Sigmoid colon (tissue), 6 donors: ENCODE measurements at regions not wholly inside any gene's neighbourhood (a gene's known extent, or its start where the extent isn't known, plus 50 kb on each side); places are given as distances from the start of the nearest gene placed in this dataset.
"Not testable (repeated sequence)": the region's sequence is repeated elsewhere in the genome, so short reads cannot be mapped to it uniquely, and the experiment has no call there.

Source experiments
- DNase-seq: peaks from one replicate; pipeline ENCODE4 v3.0.0-alpha.2; 2019
- H3K27ac ChIP-seq, 4 donors: fragments of 200-600 bp; sonication (generic); one replicate each; pipeline ENCODE4 v1.5.1; 2016 to 2019; ENCODE audit warnings: mild to moderate bottlenecking in 1 of 4
- H3K27me3 ChIP-seq, 3 donors: fragments of 200-600 bp; sonication (generic); one replicate each; pipeline ENCODE4 v1.5.1; 2019; ENCODE audit warnings: mild to moderate bottlenecking in 1 of 3
- H3K36me3 ChIP-seq, 4 donors: fragments of 200-600 bp; sonication (generic); one replicate each; pipeline ENCODE4 v1.5.1; 2016 to 2019
- H3K4me1 ChIP-seq, 4 donors: fragments of 200-600 bp; sonication (generic); one replicate each; pipeline ENCODE4 v1.5.1; 2017 to 2019
- H3K4me3 ChIP-seq, 4 donors: fragments of 200-600 bp; sonication (generic); one replicate each; pipeline ENCODE4 v1.5.1; 2017 to 2019; ENCODE audit warnings: mild to moderate bottlenecking in 2 of 4, moderate library complexity in 1 of 4
- H3K9me3 ChIP-seq, 4 donors: fragments of 200-600 bp in 3 of 4; sonication (generic) in 3 of 4; one replicate each; pipeline versions ENCODE4 v1.5.1 to v1.6.1; 2013 to 2019
- CTCF ChIP-seq, 4 experiments: fragments of 450-650 bp in 3 of 4; fragments of 200-600 bp in 1 of 4; IDR thresholded peaks; one replicate each; pipeline ENCODE4 v1.5.1; 2016 to 2019; ENCODE audit warnings: antibody characterized with exemption in 4 of 4, mild to moderate bottlenecking in 3 of 4, moderate library complexity in 2 of 4
- EP300 ChIP-seq, 4 donors: sonication (generic); formaldehyde crosslinking; IDR thresholded peaks; one replicate each; pipeline ENCODE4 v1.6.1; 2017; ENCODE audit warnings: antibody characterized with exemption in 4 of 4
- POLR2A ChIP-seq, 2 donors: fragments of 450-650 bp; IDR thresholded peaks; one replicate each; pipeline ENCODE4 v1.6.1; 2016; ENCODE audit warnings: antibody characterized with exemption in 2 of 2, mild to moderate bottlenecking in 2 of 2, moderate library complexity in 2 of 2
- POLR2AphosphoS5 ChIP-seq, 4 donors: sonication (generic); formaldehyde crosslinking; IDR thresholded peaks; one replicate each; pipeline ENCODE4 v1.6.1; 2017; ENCODE audit warnings: antibody characterized with exemption in 4 of 4
- WGBS, 2 donors: extraction: QIAGEN DNeasy Blood & Tissue Kit; methylation state at CpG; one replicate each; pipeline ENCODE4 v1.1.7; 2013; 5-methylcytosine and 5-hydroxymethylcytosine counted together
- intact Hi-C: fragments of 100-400 bp; cut with DNase I; formaldehyde crosslinking; loops from one replicate; pipeline ENCODE4 v1.15.1; 2023
- donor health status: healthy with polysubstance abuse.
- donor health status: healthy.

- no peaks in the 10 kb centered on the region for H3K36me3 ChIP-seq
- 74 to 78% methylated on average over 3 of the region's 3 CpGs for WGBS, 2 donors
- no peaks in the 10 kb centered on the region for H3K27me3 ChIP-seq
- H3K4me3 ChIP-seq, result no peak overlapping the region
- intact Hi-C loops, result no loop called here
- H3K9me3 ChIP-seq, result no peaks in the 10 kb centered on the region
- H3K4me1 ChIP-seq, result no peaks in the 10 kb centered on the region
- no peak for TF ChIP-seq CTCF (IDR thresholded peaks at IDR 0.05)
- TF ChIP-seq EP300 (IDR thresholded peaks at IDR 0.05), result no peak
- TF ChIP-seq POLR2A (IDR thresholded peaks at IDR 0.05), result no peak
- no peak for TF ChIP-seq POLR2AphosphoS5 (IDR thresholded peaks at IDR 0.05)
- no peak overlapping the region for H3K27ac ChIP-seq
- DNase-seq, result no peak
These were observed 112.7 kb upstream of the SLC24A2 start for GRCh38 chr9:19901586-19901985.

- WGBS, 2 donors, result 86 to 88% methylated on average over 1 of the region's 1 CpG
- no peaks in the 10 kb centered on the region for H3K27me3 ChIP-seq
- intact Hi-C loops, result no loop called here
- no peak overlapping the region for H3K4me3 ChIP-seq
- H3K9me3 ChIP-seq, result no peaks in the 10 kb centered on the region
- DNase-seq, result no peak
- no peaks in the 10 kb centered on the region for H3K36me3 ChIP-seq
- TF ChIP-seq EP300 (IDR thresholded peaks at IDR 0.05), result no peak
- no peak for TF ChIP-seq POLR2AphosphoS5 (IDR thresholded peaks at IDR 0.05)
- no peak for TF ChIP-seq CTCF (IDR thresholded peaks at IDR 0.05)
- no peak for TF ChIP-seq POLR2A (IDR thresholded peaks at IDR 0.05)
- H3K4me1 ChIP-seq, result peaks cover 0 to 10% (median 0%) of the 10 kb centered on the region in 4 donors
- H3K27ac ChIP-seq, result no peak overlapping the region
These were observed 107.3 kb upstream of the SLC24A2 start for GRCh38 chr9:19896161-19896560.

- 83 to 86% methylated on average over 9 of the region's 9 CpGs for WGBS, 2 donors
- H3K9me3 ChIP-seq, H3K27me3 ChIP-seq, DNase-seq, H3K36me3 ChIP-seq, intact Hi-C loops, H3K4me3 ChIP-seq, H3K27ac ChIP-seq: not testable (repeated sequence)
- peaks cover 0 to 10% (median 0%) of the 10 kb centered on the region in 4 donors for H3K4me1 ChIP-seq
These were observed 106.7 kb upstream of the SLC24A2 start for GRCh38 chr9:19895578-19895977.

- DNase-seq, result no peak
- Histone ChIP-seq H3K36me3 (no peaks in the 10 kb centered on the region), H3K9me3 (no peaks in the 10 kb centered on the region), H3K4me3 (no peak overlapping the region), H3K27me3 (no peaks in the 10 kb centered on the region), H3K27ac (no peak overlapping the region), H3K4me1 (peaks cover 0 to 10% (median 0%) of the 10 kb centered on the region in 4 donors)
- WGBS, 2 donors, result 48 to 57% methylated on average over 3 of the region's 3 CpGs
- TF ChIP-seq EP300 (IDR thresholded peaks at IDR 0.05) (no peak), POLR2AphosphoS5 (IDR thresholded peaks at IDR 0.05) (no peak), CTCF (IDR thresholded peaks at IDR 0.05) (no peak), POLR2A (IDR thresholded peaks at IDR 0.05) (no peak)
- intact Hi-C loops, result no loop called here
These were observed 106.2 kb upstream of the SLC24A2 start for GRCh38 chr9:19895006-19895405.

GRCh38 chr9:19885608-19886007, 96.8 kb upstream of the SLC24A2 start:
- intact Hi-C loops, result no loop called here
- WGBS, 2 donors, result 94 to 96% methylated on average over 4 of the region's 4 CpGs
- Histone ChIP-seq H3K9me3 (no peaks in the 10 kb centered on the region), H3K36me3 (no peaks in the 10 kb centered on the region), H3K4me3 (no peak overlapping the region), H3K27me3 (no peaks in the 10 kb centered on the region), H3K4me1 (no peaks in the 10 kb centered on the region), H3K27ac (no peak overlapping the region)
- DNase-seq, result no peak
- TF ChIP-seq POLR2AphosphoS5 (IDR thresholded peaks at IDR 0.05) (no peak), CTCF (IDR thresholded peaks at IDR 0.05) (no peak), POLR2A (IDR thresholded peaks at IDR 0.05) (no peak), EP300 (IDR thresholded peaks at IDR 0.05) (no peak)
